Urinary bladder (tissue), 3 donors: ENCODE measurements at regions not wholly inside any gene's neighbourhood (a gene's known extent, or its start where the extent isn't known, plus 50 kb on each side); places are given as distances from the start of the nearest gene placed in this dataset.

Experiments used
- DNase-seq: peaks from one replicate; pipeline ENCODE4 v3.0.0-alpha.2; 2015; ENCODE audit errors: extremely low spot score
- H3K27ac ChIP-seq: one replicate; pipeline ENCODE4 v1.5.1; 2013; ENCODE audit warnings: low read depth, mild to moderate bottlenecking, moderate library complexity
- H3K36me3 ChIP-seq: one replicate; pipeline ENCODE4 v1.6.1; 2013; ENCODE audit warnings: mild to moderate bottlenecking, moderate library complexity; ENCODE audit not compliant: insufficient read depth
- H3K4me1 ChIP-seq: one replicate; pipeline ENCODE4 v1.6.1; 2013; ENCODE audit warnings: mild to moderate bottlenecking, moderate library complexity; ENCODE audit not compliant: insufficient read depth
- H3K4me3 ChIP-seq: one replicate; pipeline ENCODE4 v1.5.1; 2013; ENCODE audit warnings: low read depth, low read length
- WGBS: extraction: QIAGEN DNeasy Blood & Tissue Kit; methylation state at CpG from one replicate; pipeline ENCODE4 v1.1.7; 2013; 5-methylcytosine and 5-hydroxymethylcytosine counted together
- donor health status: healthy with polysubstance abuse.
- donor health status: healthy.

- Histone ChIP-seq H3K36me3 (no peaks in the 10 kb centered on the region), H3K27ac (no peak overlapping the region), H3K4me1 (no peaks in the 10 kb centered on the region), H3K4me3 (no peak overlapping the region)
- 52% methylated on average over 2 of the region's 2 CpGs for WGBS
- DNase-seq, result no peak
Measured at GRCh38 chr4:31592293-31592692, 872.1 kb downstream of the PCDH7 start.

GRCh38 chr4:31595496-31595895 is 875.3 kb downstream of the PCDH7 start:
- DNase-seq, result no peak
- Histone ChIP-seq H3K36me3 (no peaks in the 10 kb centered on the region), H3K4me3 (no peak overlapping the region), H3K4me1 (no peaks in the 10 kb centered on the region), H3K27ac (no peak overlapping the region)
- WGBS, result 77% methylated on average over 2 of the region's 2 CpGs

DNA sequence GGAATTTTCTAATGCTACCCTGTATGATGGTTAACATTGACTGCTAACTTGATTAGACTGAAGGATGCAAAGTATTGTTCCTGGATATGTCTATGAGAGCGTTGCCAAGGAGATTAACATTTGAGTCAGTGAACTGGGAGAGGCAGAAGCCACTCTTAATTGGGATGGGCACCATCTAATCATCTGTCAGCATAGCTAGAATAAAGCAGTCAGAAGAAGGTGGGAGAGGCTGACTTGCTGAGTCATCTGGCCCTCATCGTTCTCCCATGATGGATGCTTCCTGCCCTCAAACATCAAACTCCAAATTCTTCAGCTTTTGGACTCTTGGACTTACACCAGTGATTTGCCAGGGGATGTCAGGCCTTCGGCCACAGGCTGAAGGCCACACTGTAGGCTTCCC is 878.5 kb downstream of the PCDH7 start:
- WGBS, result 90% methylated on average over 3 of the region's 3 CpGs
- Histone ChIP-seq H3K36me3 (no peaks in the 10 kb centered on the region), H3K4me1 (no peaks in the 10 kb centered on the region), H3K27ac (no peak overlapping the region), H3K4me3 (no peak overlapping the region)
- DNase-seq, result no peak

GRCh38 chr4:31601793-31602192 is 881.6 kb downstream of the PCDH7 start:
- no peak overlapping the region for H3K4me3 ChIP-seq

GRCh38 chr4:31613946-31614623 is 893.9 kb downstream of the PCDH7 start:
- no peaks in the 10 kb centered on the region for H3K4me1 ChIP-seq
- DNase-seq, result no peak
- 84% methylated on average over 7 of the region's 7 CpGs for WGBS
- H3K36me3 ChIP-seq, result no peaks in the 10 kb centered on the region
- no peak overlapping the region for H3K4me3 ChIP-seq
- H3K27ac ChIP-seq, result no peak overlapping the region

More at GRCh38 chr4:31601793-31602192, 881.6 kb downstream of the PCDH7 start:
- no peaks in the 10 kb centered on the region for H3K36me3 ChIP-seq
- no peak for DNase-seq
- H3K27ac ChIP-seq, result no peak overlapping the region
- no peaks in the 10 kb centered on the region for H3K4me1 ChIP-seq

DNA sequence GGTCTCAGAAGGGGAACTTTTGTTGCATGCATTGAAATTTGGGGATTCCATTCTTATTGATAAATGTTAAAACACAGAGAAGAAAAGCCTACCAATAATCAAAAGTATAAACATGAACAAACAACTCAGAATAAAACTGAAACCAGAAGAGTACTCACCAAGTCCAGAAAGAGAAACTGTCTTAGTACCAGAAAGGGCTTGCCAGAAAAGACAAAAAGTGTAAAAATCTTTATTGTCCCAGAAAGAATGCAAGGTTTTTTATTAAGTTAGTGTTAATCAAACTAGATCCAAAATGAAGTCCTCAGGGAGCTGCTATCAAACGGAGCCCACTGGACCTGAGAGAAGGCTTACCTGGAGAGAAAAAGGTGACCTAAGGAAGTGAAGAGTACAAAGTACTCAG is 897.5 kb downstream of the PCDH7 start:
- Histone ChIP-seq H3K27ac (no peak overlapping the region), H3K4me1 (no peaks in the 10 kb centered on the region), H3K36me3 (no peaks in the 10 kb centered on the region), H3K4me3 (no peak overlapping the region)
- DNase-seq, result no peak
- WGBS, result 87% methylated on average over 1 of the region's 1 CpG

GRCh38 chr4:31620476-31620875 is 900.3 kb downstream of the PCDH7 start:
- Histone ChIP-seq H3K36me3 (no peaks in the 10 kb centered on the region), H3K4me1 (no peaks in the 10 kb centered on the region), H3K27ac (no peak overlapping the region), H3K4me3 (no peak overlapping the region)
- no peak for DNase-seq
- WGBS, result 51% methylated on average over 2 of the region's 2 CpGs

GRCh38 chr4:31645236-31645635 is 925.1 kb downstream of the PCDH7 start:
- Histone ChIP-seq H3K27ac (no peak overlapping the region), H3K36me3 (no peaks in the 10 kb centered on the region), H3K4me1 (no peaks in the 10 kb centered on the region), H3K4me3 (no peak overlapping the region)
- WGBS, result 96% methylated on average over 4 of the region's 4 CpGs
- no peak for DNase-seq

- H3K36me3 ChIP-seq, result no peaks in the 10 kb centered on the region
- no peaks in the 10 kb centered on the region for H3K4me1 ChIP-seq
- H3K4me3 ChIP-seq, result no peak overlapping the region
- H3K27ac ChIP-seq, result no peak overlapping the region
- no peak for DNase-seq
- 49% methylated on average over 1 of the region's 1 CpG for WGBS
Measured at GRCh38 chr4:31647786-31648185, 927.6 kb downstream of the PCDH7 start.

DNA sequence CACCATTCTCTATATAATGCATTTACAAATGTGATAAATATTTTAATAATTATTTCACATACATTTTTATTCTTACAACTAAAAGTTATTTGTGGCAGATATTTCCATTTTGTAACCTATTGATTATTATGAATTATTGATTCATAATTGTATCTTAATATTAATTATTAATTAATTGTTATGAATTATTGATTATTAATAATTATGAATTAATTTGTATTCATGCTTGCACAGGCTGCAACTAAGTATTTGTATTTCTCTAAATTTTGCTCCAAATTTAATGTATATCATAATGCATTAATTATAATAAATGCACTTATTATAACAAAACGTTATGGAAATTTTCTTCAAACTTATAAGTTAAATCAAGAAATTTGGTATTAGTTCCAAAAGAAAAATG is 929.7 kb downstream of the PCDH7 start:
- no peak for DNase-seq
- Histone ChIP-seq H3K27ac (no peak overlapping the region), H3K36me3 (no peaks in the 10 kb centered on the region), H3K4me1 (no peaks in the 10 kb centered on the region), H3K4me3 (no peak overlapping the region)
- WGBS, result 38% methylated on average over 1 of the region's 1 CpG

- Histone ChIP-seq H3K4me1 (no peaks in the 10 kb centered on the region), H3K36me3 (no peaks in the 10 kb centered on the region), H3K27ac (no peak overlapping the region), H3K4me3 (no peak overlapping the region)
- 86% methylated on average over 1 of the region's 1 CpG for WGBS
- no peak for DNase-seq
Measured at GRCh38 chr4:31651541-31651940, 931.4 kb downstream of the PCDH7 start.

DNA sequence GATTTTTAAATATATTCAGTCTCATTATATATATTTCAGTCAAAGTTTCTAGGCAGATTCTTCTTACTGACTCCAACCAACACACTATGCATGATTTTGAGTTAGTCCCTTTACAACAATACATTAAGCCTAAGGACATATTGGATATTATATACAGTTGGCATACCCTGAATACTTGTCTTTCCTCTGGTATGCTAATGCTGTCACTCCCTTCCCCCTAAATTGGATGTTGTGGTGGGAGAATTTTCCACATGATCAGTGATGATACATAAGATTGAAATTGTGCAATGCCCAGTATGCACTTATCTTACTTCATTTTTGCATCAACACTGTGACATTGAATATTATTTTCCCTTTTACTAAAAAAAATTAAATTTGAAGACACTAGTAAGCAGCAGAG is 935.2 kb downstream of the PCDH7 start:
- H3K36me3 ChIP-seq, result no peaks in the 10 kb centered on the region
- no peak for DNase-seq
- no peak overlapping the region for H3K4me3 ChIP-seq
- H3K27ac ChIP-seq, result no peak overlapping the region
- no peaks in the 10 kb centered on the region for H3K4me1 ChIP-seq

DNA sequence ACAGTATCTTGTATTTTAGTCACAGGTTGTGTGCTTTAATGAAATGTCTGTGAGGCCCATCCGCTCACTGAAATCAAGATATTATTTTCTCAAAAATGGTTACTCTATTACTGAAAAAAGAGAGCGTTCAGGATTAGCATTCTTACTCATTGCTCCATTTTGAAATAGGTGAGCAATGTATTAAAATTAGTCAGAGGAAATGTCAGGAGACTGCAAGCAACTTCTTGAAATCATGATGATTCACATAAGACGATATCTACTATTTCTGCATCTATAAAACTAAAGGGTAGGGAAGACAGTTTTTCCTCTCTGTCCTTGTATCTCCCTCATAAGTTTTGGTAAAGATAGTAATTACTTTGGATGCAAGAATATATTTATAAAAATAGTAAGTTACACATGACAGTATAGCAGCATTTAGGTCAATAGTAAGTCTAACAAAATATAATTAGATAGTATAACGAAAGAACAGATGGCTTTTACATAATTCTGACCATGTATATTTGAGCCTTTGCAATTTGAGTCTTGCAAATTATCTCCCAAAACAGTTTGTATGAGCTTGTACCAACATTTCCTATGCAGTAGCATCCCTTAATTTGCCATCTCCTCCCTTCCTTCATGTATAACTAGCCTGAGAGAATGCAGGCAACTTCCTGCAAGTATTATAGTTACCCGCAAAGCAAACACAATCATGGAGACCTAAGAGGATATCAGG is 937.8 kb downstream of the PCDH7 start:
- H3K27ac ChIP-seq, result no peak overlapping the region
- no peak for DNase-seq
- WGBS, result 93% methylated on average over 5 of the region's 5 CpGs
- no peaks in the 10 kb centered on the region for H3K4me1 ChIP-seq
- no peak overlapping the region for H3K4me3 ChIP-seq
- H3K36me3 ChIP-seq, result no peaks in the 10 kb centered on the region

DNA sequence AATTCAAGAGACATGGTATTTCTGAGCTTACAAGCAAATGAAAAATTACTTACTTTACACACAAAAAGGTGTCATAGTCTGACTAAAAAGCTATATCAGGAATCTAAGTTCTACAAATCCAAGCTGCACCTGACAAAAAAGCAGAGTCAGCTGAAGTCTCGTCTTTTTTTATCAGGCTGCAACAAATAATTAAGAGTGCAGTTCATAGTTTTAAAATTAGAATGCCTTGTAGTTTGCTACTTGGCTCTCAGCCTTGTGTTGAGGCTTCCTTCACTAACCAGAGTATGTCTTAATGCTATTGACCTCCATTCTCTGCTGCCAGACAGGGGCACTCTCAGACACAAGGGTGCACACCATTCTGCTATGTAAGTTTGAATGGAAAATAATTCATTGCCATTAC is 940.7 kb downstream of the PCDH7 start:
- 30% methylated on average over 1 of the region's 1 CpG for WGBS
- no peak overlapping the region for H3K4me3 ChIP-seq
- no peak overlapping the region for H3K27ac ChIP-seq
- DNase-seq, result no peak
- H3K4me1 ChIP-seq, result no peaks in the 10 kb centered on the region
- H3K36me3 ChIP-seq, result no peaks in the 10 kb centered on the region
